Naive thymus-derived CD4-positive, alpha-beta T cell (primary cell): ENCODE measurements at regions not wholly inside any gene's neighbourhood (a gene's known extent, or its start where the extent isn't known, plus 50 kb on each side); places are given as distances from the start of the nearest gene placed in this dataset.

Source experiments
- ATAC-seq: fragments of 150-1000 bp; cut with Tn5 transposase; 2 replicates; pipeline ENCODE4 v1.10.0; 2021; ENCODE audit warnings: mild to moderate bottlenecking, moderate library complexity
- CTCF ChIA-PET: fragments of 350-600 bp; sonication (Branson Sonifier 250); formaldehyde crosslinking; loops from one replicate; lab custom pipeline; 2021; ENCODE audit warnings: antibody characterized with exemption; lab: Charles Lee
- POLR2A ChIA-PET: fragments of 350-600 bp; sonication (Branson Sonifier 250); formaldehyde crosslinking; loops from one replicate; lab custom pipeline; 2021; ENCODE audit warnings: antibody characterized with exemption, inconsistent platforms; lab: Charles Lee
- DNase-seq, 9 donors: peaks; one replicate each; pipeline versions ENCODE4 v3.0.0 to v3.0.0-alpha.2; 2020 to 2022; ENCODE audit warnings: mixed read lengths in 1 of 9
- H3K27ac ChIP-seq: one replicate; pipeline ENCODE4 v1.7.0; 2013; ENCODE audit warnings: mild to moderate bottlenecking, low read depth, low read length, moderate library complexity
- H3K27me3 ChIP-seq, 2 donors: one replicate each; pipeline ENCODE4 v1.7.0; 2013; ENCODE audit warnings: low read length in 2 of 2, mild to moderate bottlenecking in 2 of 2, moderate library complexity in 2 of 2; ENCODE audit not compliant: control insufficient read depth in 2 of 2, insufficient read depth in 2 of 2
- H3K36me3 ChIP-seq, 3 experiments: 1 replicate in 2 of 3; 2 replicates in 1 of 3; pipeline ENCODE4 v1.7.0; 2013; ENCODE audit warnings: low read length in 3 of 3, mild to moderate bottlenecking in 3 of 3, moderate library complexity in 1 of 3; ENCODE audit not compliant: insufficient read depth in 3 of 3, control insufficient read depth in 2 of 3
- H3K4me1 ChIP-seq, 2 donors: one replicate each; pipeline ENCODE4 v1.7.0; 2013; ENCODE audit warnings: low read length in 2 of 2, mild to moderate bottlenecking in 2 of 2, moderate library complexity in 1 of 2; ENCODE audit not compliant: control insufficient read depth in 2 of 2, insufficient read depth in 2 of 2
- H3K4me3 ChIP-seq: 2 replicates; pipeline ENCODE4 v1.7.0; 2013; ENCODE audit warnings: mild to moderate bottlenecking, low read length
- H3K9me3 ChIP-seq, 3 experiments: 1 replicate in 2 of 3; 2 replicates in 1 of 3; pipeline ENCODE4 v1.7.0; 2013; ENCODE audit warnings: low read length in 3 of 3; ENCODE audit not compliant: control insufficient read depth in 2 of 3
- H3K27ac Mint-ChIP-seq, 9 donors: one replicate each; pipeline ENCODE4 v1.8.0; 2020 to 2022; ENCODE audit warnings: mixed read lengths in 9 of 9, mild to moderate bottlenecking in 8 of 9, moderate library complexity in 5 of 9, inconsistent platforms in 2 of 9
- H3K27me3 Mint-ChIP-seq, 5 donors: one replicate each; pipeline ENCODE4 v1.8.0; 2021 to 2022; ENCODE audit warnings: mixed read lengths in 5 of 5, mild to moderate bottlenecking in 1 of 5
- H3K36me3 Mint-ChIP-seq, 5 donors: one replicate each; pipeline ENCODE4 v1.8.0; 2020 to 2022; ENCODE audit warnings: mixed read lengths in 5 of 5, mild to moderate bottlenecking in 3 of 5, inconsistent platforms in 1 of 5
- H3K4me1 Mint-ChIP-seq, 7 donors: one replicate each; pipeline ENCODE4 v1.8.0; 2020 to 2022; ENCODE audit warnings: mixed read lengths in 7 of 7, mild to moderate bottlenecking in 3 of 7, inconsistent platforms in 1 of 7
- H3K4me3 Mint-ChIP-seq, 10 donors: one replicate each; pipeline ENCODE4 v1.8.0; 2020 to 2022; ENCODE audit warnings: mild to moderate bottlenecking in 10 of 10, mixed read lengths in 10 of 10, moderate library complexity in 6 of 10, inconsistent platforms in 2 of 10
- H3K9me3 Mint-ChIP-seq, 11 donors: one replicate each; pipeline ENCODE4 v1.8.0; 2020 to 2022; ENCODE audit warnings: mixed read lengths in 11 of 11, mild to moderate bottlenecking in 4 of 11, inconsistent platforms in 1 of 11, moderate library complexity in 1 of 11
- intact Hi-C, 2 donors: fragments of 100-400 bp; cut with micrococcal nuclease; formaldehyde crosslinking; loops; one replicate each; pipeline ENCODE4 v1.15.1; 2023

DNA sequence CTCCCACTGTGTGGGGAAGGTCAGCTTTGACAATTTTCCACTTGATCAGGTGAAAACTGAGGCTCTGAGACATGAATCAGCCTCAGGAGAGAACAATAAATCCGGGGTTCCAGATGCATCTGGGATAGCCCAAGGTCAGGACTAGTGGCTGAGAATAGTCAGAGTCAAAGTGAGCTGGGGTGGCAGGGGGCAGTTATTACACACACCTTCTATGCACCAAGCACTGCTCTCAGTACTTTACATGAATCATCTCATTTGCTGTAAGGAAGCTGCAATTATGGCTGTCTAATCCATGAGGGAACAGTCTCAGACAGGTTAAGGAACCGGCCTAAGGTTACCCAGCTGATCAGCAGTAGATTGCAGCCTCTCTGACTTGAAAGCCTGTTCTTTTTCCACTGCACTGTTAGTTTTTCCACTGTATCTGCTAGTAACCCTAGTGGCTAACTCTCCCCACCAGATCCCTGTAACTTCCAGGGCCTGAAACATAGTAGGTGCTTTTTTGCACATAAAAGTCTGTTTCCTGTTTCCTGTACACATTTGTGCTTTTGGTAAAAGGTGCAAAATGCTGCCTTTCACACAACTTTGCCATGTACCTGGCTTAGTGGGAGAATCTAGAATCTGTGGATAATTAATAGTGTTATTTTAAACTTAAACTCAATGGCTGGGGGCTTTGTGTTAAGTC, 125.9 kb downstream of the EMX2 start:
- H3K27me3 Mint-ChIP-seq = peaks cover 0 to 18% (median 7%) of the 10 kb centered on the region in 5 donors
- Histone ChIP-seq H3K36me3 (no peaks in the 10 kb centered on the region), H3K27me3 (no peaks in the 10 kb centered on the region), H3K4me3 (no peak overlapping the region), H3K9me3 (no peaks in the 10 kb centered on the region), H3K27ac (no peak overlapping the region), H3K4me1 (no peaks in the 10 kb centered on the region)
- ChIA-PET CTCF (no interaction called here), POLR2A (no interaction called here)
- peaks cover 0 to 2% (median 0%) of the 10 kb centered on the region in 7 donors for H3K4me1 Mint-ChIP-seq
- DNase-seq (no peak), ATAC-seq (no peak)
- intact Hi-C loops = no loop called here
- H3K36me3 Mint-ChIP-seq = no peaks in the 10 kb centered on the region
- H3K27ac Mint-ChIP-seq = no peak overlapping the region
- H3K9me3 Mint-ChIP-seq = peaks cover 0 to 2% (median 0%) of the 10 kb centered on the region in 11 donors
- H3K4me3 Mint-ChIP-seq = no peak overlapping the region

DNA sequence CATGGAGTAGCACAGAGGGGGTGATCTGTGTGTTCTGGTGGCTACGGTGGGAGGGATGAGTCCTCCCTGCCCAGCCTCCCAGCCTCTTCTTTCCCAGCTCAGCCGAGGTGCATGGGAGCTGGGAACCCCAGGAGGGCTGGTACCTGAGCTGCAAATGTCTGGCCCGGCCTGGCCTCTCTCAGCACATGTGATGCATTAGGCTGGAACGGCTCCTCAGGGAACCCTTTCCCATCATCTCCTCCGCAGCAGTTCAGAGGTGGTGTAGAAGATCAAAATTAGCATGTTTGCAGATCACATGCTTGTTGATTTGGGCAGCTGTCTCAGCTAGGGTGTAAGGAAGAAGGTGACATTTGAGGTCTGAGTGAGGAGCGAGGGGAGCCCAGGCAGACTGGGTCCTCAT, 126.6 kb downstream of the EMX2 start:
- POLR2A ChIA-PET = no interaction called here
- H3K27me3 ChIP-seq = no peaks in the 10 kb centered on the region
- CTCF ChIA-PET = no interaction called here
- no peak overlapping the region for H3K27ac Mint-ChIP-seq
- peaks cover 0 to 1% (median 0%) of the 10 kb centered on the region in 7 donors for H3K4me1 Mint-ChIP-seq
- ATAC-seq (no peak), DNase-seq (no peak)
- H3K27ac ChIP-seq = no peak overlapping the region
- intact Hi-C loops = no loop called here
- peaks cover 0 to 2% (median 0%) of the 10 kb centered on the region in 11 donors for H3K9me3 Mint-ChIP-seq
- H3K4me3 Mint-ChIP-seq = no peak overlapping the region
- no peak overlapping the region for H3K4me3 ChIP-seq
- H3K27me3 Mint-ChIP-seq = peaks cover 0 to 18% (median 7%) of the 10 kb centered on the region in 5 donors
- no peaks in the 10 kb centered on the region for H3K36me3 ChIP-seq
- H3K36me3 Mint-ChIP-seq = no peaks in the 10 kb centered on the region
- H3K9me3 ChIP-seq = no peaks in the 10 kb centered on the region
- no peaks in the 10 kb centered on the region for H3K4me1 ChIP-seq

DNA sequence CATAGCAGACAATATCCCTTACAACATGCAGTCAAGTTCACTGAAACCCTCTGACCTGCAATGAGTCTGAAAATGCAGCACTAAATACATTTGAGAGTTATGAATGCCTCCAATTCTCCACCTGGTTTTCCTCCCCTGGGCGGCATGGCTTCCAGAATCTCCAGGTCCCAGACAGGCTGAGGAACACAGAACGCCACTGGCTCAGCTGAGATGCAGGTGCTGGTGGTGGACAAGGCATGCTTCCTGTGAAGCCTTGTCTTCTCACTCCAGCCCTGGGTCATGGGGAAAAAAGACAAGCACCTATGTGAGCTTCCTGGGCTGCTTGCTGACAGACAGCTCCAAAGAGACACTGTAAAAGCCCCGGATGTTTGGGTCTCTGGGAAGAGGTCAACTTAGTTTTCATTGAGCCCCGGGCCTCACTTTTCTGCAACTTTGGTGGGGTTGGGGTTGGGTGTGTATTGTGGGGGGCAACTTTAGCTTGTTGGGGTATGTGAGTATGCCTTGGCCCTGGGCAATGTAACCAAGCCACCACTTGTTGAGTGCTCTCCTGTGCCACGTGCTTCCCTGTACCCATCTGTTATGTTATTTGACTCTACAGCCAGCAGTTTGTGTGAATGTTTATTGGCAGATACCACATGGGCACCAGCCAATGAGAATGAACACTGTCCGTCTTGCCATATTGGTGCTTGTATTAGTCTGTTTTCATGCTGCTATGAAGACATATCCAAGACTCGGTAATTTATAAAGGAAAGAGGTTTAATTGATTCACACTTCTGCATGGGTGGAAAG, 127.8 kb downstream of the EMX2 start:
- no peak for DNase-seq
- no peaks in the 10 kb centered on the region for H3K4me1 Mint-ChIP-seq
- no peaks in the 10 kb centered on the region for H3K36me3 ChIP-seq
- H3K9me3 ChIP-seq = no peaks in the 10 kb centered on the region
- no peaks in the 10 kb centered on the region for H3K4me1 ChIP-seq
- ATAC-seq = no peak
- H3K4me3 ChIP-seq = no peak overlapping the region
- intact Hi-C loops = no loop called here
- POLR2A ChIA-PET = no interaction called here
- no peaks in the 10 kb centered on the region for H3K36me3 Mint-ChIP-seq
- no peak overlapping the region for H3K27ac Mint-ChIP-seq
- no peaks in the 10 kb centered on the region for H3K27me3 ChIP-seq
- H3K9me3 Mint-ChIP-seq = peaks cover 0 to 2% (median 0%) of the 10 kb centered on the region in 11 donors
- CTCF ChIA-PET = no interaction called here
- peaks cover 5 to 21% (median 9%) of the 10 kb centered on the region in 5 donors for H3K27me3 Mint-ChIP-seq
- no peak overlapping the region for H3K4me3 Mint-ChIP-seq
- H3K27ac ChIP-seq = no peak overlapping the region

DNA sequence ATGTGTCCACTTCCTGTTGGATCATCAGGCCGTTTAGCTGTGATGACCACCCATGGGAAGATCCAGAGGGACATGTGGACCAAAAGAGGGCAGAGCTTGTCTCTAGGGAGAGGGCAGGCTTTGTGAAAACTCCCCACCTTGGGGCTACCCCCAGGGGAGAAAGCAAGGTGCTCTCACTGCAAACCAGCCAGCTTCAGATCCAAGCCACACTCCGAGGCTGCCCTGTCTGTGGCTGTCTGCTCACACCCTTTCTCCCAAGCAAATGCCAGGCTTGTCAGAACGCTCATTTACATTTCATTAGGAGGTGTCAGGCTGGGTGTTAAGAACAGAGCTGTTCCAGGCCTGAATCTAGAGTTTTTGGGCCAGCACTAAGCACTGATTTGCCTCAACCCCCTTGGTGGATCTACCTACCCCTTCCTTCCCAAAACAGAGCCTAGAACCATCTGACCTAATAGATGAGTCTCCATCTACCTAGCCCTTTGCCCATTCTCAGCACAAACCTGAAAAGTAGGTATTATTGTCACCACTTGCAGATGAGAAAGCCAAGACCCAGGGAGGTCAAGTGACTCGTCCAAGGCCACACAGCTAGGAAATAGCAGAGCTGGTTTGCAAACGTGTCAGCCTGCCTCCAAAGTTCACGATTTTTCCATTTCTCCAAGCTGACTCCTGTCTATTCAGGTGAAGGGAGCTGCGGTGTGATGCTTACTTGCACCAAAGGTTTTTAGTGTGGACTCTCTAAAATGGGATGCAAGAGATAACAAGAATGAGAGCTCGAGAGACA, 130.9 kb downstream of the EMX2 start:
- CTCF ChIA-PET = interaction anchor here (1.1 kb wide), 1 partner anchor 18 kb away, joined by 6 read pairs; no protein-coding TSS in a partner anchor
- no peaks in the 10 kb centered on the region for H3K27me3 ChIP-seq
- intact Hi-C loops = no loop called here
- H3K4me3 Mint-ChIP-seq = no peak overlapping the region
- no peaks in the 10 kb centered on the region for H3K9me3 ChIP-seq
- no peaks in the 10 kb centered on the region for H3K4me1 ChIP-seq
- no peaks in the 10 kb centered on the region for H3K36me3 Mint-ChIP-seq
- no peak overlapping the region for H3K27ac Mint-ChIP-seq
- H3K4me3 ChIP-seq = no peak overlapping the region
- H3K4me1 Mint-ChIP-seq = no peaks in the 10 kb centered on the region
- POLR2A ChIA-PET = no interaction called here
- H3K9me3 Mint-ChIP-seq = peaks cover 0 to 1% (median 0%) of the 10 kb centered on the region in 11 donors
- H3K27me3 Mint-ChIP-seq = peaks cover 6 to 19% (median 12%) of the 10 kb centered on the region in 5 donors
- ATAC-seq (no peak), DNase-seq (no peak)
- H3K27ac ChIP-seq = no peak overlapping the region
- H3K36me3 ChIP-seq = no peaks in the 10 kb centered on the region

DNA sequence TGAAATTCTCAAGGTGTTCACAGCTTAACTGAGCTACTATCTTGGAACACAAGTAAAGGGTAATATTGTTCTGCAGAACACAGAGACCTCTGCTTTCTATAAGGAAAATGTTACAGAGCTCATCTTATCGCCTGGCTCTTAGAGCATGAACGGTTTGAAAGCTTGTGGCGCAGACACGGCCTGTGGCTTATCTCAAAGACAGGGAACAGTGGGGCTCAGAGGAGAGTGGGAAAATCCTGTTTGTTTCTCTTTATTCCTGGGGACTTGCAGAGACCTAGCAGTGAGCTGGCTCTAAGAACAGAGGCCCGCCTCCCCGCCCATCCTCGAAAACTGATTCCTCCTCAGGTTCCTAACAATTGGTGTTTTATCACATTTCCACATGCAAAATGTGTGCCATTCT, 131.7 kb downstream of the EMX2 start:
- ATAC-seq (no peak), DNase-seq (no peak)
- ChIA-PET POLR2A (no interaction called here), CTCF (no interaction called here)
- no peaks in the 10 kb centered on the region for H3K36me3 Mint-ChIP-seq
- no peak overlapping the region for H3K27ac ChIP-seq
- no peaks in the 10 kb centered on the region for H3K27me3 ChIP-seq
- H3K27ac Mint-ChIP-seq = no peak overlapping the region
- no peak overlapping the region for H3K4me3 ChIP-seq
- intact Hi-C loops = no loop called here
- H3K36me3 ChIP-seq = no peaks in the 10 kb centered on the region
- peaks cover 0 to 1% (median 0%) of the 10 kb centered on the region in 11 donors for H3K9me3 Mint-ChIP-seq
- no peaks in the 10 kb centered on the region for H3K9me3 ChIP-seq
- no peak overlapping the region for H3K4me3 Mint-ChIP-seq
- no peaks in the 10 kb centered on the region for H3K4me1 ChIP-seq
- H3K27me3 Mint-ChIP-seq = peaks cover 6 to 24% (median 12%) of the 10 kb centered on the region in 5 donors
- no peaks in the 10 kb centered on the region for H3K4me1 Mint-ChIP-seq

DNA sequence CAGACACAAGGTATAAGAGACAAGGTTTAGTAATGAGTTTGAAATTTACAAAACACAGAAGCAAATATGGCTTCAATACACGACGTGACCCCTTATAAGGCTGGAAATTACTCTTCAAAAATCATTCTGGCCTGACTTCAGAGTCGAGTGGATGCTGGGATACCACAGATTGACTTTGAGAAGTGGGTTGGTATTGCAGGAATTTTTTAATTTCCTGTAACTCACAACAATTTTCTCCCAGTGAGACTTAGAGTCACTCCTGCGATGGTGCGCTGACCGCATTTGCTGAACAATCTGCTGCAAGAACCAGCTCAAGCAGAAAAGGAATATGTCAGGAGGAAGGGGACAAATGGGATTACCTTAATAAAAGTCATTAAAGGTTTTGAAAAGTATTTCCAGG, 132.1 kb downstream of the EMX2 start:
- Histone ChIP-seq H3K36me3 (no peaks in the 10 kb centered on the region), H3K9me3 (no peaks in the 10 kb centered on the region), H3K27ac (no peak overlapping the region), H3K4me1 (no peaks in the 10 kb centered on the region), H3K4me3 (no peak overlapping the region), H3K27me3 (no peaks in the 10 kb centered on the region)
- Mint-ChIP-seq H3K36me3 (no peaks in the 10 kb centered on the region), H3K27me3 (peaks cover 6 to 24% (median 12%) of the 10 kb centered on the region in 5 donors), H3K27ac (no peak overlapping the region), H3K4me1 (no peaks in the 10 kb centered on the region), H3K9me3 (peaks cover 0 to 1% (median 0%) of the 10 kb centered on the region in 11 donors), H3K4me3 (no peak overlapping the region)
- intact Hi-C loops = no loop called here
- DNase-seq = no peak
- CTCF ChIA-PET = no interaction called here
- no peak for ATAC-seq
- POLR2A ChIA-PET = no interaction called here
